SK-N-SH (cell line): ENCODE measurements at regions not wholly inside any gene's neighbourhood (a gene's known extent, or its start where the extent isn't known, plus 50 kb on each side); places are given as distances from the start of the nearest gene placed in this dataset.
A peak's percentile ranks its signal among the peaks of the same experiment; 100 is the strongest.

Experiments
- CHD2 ChIP-seq: fragments of 150-350 bp; IDR thresholded peaks from 2 replicates; pipeline ENCODE4 v1.6.1; 2018; ENCODE audit warnings: low read length; ENCODE audit not compliant: partially characterized antibody
- ELF1 ChIP-seq: IDR thresholded peaks from 2 replicates; pipeline ENCODE4 v1.4.0; 2012
- EP300 ChIP-seq, 2 experiments: IDR thresholded peaks; 2 replicates each; pipeline versions ENCODE4 v1.4.0 to v1.6.1; 2012; ENCODE audit warnings: borderline replicate concordance in 1 of 2, low read depth in 1 of 2, low read length in 1 of 2
- GABPA ChIP-seq: IDR thresholded peaks from 2 replicates; pipeline ENCODE4 v1.4.0; 2012; ENCODE audit warnings: low read depth, mild to moderate bottlenecking
- MEF2A ChIP-seq: IDR thresholded peaks from 2 replicates; pipeline ENCODE4 v1.4.0; 2012; ENCODE audit warnings: low read depth, borderline replicate concordance
- MXI1 ChIP-seq: IDR thresholded peaks from 2 replicates; pipeline ENCODE4 v1.6.1; 2012; ENCODE audit warnings: mild to moderate bottlenecking, low read depth, low read length, improper control_type of control experiment
- NRF1 ChIP-seq: IDR thresholded peaks from 2 replicates; pipeline ENCODE4 v1.6.1; 2012; ENCODE audit warnings: low read depth, mild to moderate bottlenecking, low read length
- RAD21 ChIP-seq: IDR thresholded peaks from 2 replicates; pipeline ENCODE4 v1.6.1; 2012; ENCODE audit warnings: mild to moderate bottlenecking, low read length
- RCOR1 ChIP-seq: fragments of 150-350 bp; IDR thresholded peaks from 2 replicates; pipeline ENCODE4 v1.6.1; 2017; ENCODE audit warnings: antibody characterized with exemption, low read length
- RXRA ChIP-seq: IDR thresholded peaks from 2 replicates; pipeline ENCODE4 v1.4.0; 2012; ENCODE audit warnings: low read depth, mild to moderate bottlenecking, borderline replicate concordance
- SIN3A ChIP-seq: IDR thresholded peaks from 2 replicates; pipeline ENCODE4 v1.6.1; 2012; ENCODE audit warnings: low read depth, mild to moderate bottlenecking, low read length, moderate library complexity, borderline replicate concordance
- TAF1 ChIP-seq: IDR thresholded peaks from 2 replicates; pipeline ENCODE4 v1.6.1; 2012; ENCODE audit warnings: low read depth, mild to moderate bottlenecking, low read length, moderate library complexity, borderline replicate concordance
- TCF12 ChIP-seq: IDR thresholded peaks from 2 replicates; pipeline ENCODE4 v1.4.0; 2012
- TF ChIP-seq, protein P1 (sequence below): IDR thresholded peaks from 2 replicates; pipeline ENCODE4 v1.6.1; 2012; ENCODE audit warnings: mild to moderate bottlenecking, low read depth, low read length, moderate library complexity
- TF ChIP-seq, protein P2 (sequence below): IDR thresholded peaks from 2 replicates; pipeline ENCODE4 v1.4.0; 2012; ENCODE audit warnings: low read depth, borderline replicate concordance
- TF ChIP-seq, protein P3 (sequence below): fragments of 200-600 bp; sonication (generic); IDR thresholded peaks from 2 replicates; pipeline ENCODE4 v1.6.1; 2017; ENCODE audit warnings: antibody characterized with exemption, mild to moderate bottlenecking, moderate library complexity

DNA sequence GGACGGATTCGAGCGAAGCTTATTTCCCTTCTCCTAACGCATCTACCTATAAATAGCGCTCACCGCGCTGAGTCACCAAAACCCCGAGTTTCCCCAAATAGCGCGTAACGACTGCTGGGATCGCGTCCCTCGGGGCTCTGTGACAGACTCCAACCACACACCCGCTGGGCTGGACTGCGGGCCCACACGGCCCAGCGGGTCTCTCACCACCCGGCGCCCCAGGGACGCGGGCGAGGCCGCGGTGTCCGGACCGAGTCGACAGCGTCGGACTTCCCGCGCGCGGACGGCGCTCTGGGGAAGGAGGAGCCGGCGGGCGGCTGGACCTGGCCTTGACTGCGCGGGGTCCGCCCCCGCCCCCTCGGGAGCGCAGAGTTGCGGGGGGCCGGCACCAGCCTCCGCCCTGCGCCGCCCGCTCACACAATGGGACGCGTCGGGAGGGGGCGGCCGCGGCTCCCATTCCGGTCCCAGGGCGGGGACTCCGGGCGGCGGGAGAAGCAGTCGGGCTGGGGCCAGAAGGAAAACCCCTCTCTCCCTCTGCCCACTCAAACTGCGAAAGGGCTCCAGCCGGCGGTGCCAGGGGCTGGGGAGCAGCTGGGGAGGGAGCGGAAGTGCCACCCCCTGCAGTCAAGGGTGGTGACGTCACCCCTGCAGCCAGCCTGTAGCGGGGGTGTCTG lies 108.8 kb downstream of the KCNRG start (continued):
- TF ChIP-seq, protein P1, sequence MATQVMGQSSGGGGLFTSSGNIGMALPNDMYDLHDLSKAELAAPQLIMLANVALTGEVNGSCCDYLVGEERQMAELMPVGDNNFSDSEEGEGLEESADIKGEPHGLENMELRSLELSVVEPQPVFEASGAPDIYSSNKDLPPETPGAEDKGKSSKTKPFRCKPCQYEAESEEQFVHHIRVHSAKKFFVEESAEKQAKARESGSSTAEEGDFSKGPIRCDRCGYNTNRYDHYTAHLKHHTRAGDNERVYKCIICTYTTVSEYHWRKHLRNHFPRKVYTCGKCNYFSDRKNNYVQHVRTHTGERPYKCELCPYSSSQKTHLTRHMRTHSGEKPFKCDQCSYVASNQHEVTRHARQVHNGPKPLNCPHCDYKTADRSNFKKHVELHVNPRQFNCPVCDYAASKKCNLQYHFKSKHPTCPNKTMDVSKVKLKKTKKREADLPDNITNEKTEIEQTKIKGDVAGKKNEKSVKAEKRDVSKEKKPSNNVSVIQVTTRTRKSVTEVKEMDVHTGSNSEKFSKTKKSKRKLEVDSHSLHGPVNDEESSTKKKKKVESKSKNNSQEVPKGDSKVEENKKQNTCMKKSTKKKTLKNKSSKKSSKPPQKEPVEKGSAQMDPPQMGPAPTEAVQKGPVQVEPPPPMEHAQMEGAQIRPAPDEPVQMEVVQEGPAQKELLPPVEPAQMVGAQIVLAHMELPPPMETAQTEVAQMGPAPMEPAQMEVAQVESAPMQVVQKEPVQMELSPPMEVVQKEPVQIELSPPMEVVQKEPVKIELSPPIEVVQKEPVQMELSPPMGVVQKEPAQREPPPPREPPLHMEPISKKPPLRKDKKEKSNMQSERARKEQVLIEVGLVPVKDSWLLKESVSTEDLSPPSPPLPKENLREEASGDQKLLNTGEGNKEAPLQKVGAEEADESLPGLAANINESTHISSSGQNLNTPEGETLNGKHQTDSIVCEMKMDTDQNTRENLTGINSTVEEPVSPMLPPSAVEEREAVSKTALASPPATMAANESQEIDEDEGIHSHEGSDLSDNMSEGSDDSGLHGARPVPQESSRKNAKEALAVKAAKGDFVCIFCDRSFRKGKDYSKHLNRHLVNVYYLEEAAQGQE = no peak; the same call in 1 of the 2 replicates
- TF ChIP-seq MEF2A (peak; percentile 86; the same call in 1 of the 2 replicates), NRF1 (peak; percentile 46), TCF12 (peak; percentile 51), TAF1 (peak; percentile 76), GABPA (peak; percentile 67), MXI1 (peak; percentile 27), RXRA (no peak; the same call in 1 of the 2 replicates), SIN3A (peak; percentile 46; the same call in 1 of the 2 replicates), ELF1 (peak; percentile 44; the same call in 1 of the 2 replicates), CHD2 (peak; percentile 9), RCOR1 (no peak), EP300 (IDR thresholded peaks at IDR 0.05; ENCODE audit: borderline replicate concordance in 1 of 2, low read depth in 1 of 2, low read length in 1 of 2) (no peak; a peak in 1 of 4 replicates), RAD21 (no peak)
- TF ChIP-seq, protein P2, sequence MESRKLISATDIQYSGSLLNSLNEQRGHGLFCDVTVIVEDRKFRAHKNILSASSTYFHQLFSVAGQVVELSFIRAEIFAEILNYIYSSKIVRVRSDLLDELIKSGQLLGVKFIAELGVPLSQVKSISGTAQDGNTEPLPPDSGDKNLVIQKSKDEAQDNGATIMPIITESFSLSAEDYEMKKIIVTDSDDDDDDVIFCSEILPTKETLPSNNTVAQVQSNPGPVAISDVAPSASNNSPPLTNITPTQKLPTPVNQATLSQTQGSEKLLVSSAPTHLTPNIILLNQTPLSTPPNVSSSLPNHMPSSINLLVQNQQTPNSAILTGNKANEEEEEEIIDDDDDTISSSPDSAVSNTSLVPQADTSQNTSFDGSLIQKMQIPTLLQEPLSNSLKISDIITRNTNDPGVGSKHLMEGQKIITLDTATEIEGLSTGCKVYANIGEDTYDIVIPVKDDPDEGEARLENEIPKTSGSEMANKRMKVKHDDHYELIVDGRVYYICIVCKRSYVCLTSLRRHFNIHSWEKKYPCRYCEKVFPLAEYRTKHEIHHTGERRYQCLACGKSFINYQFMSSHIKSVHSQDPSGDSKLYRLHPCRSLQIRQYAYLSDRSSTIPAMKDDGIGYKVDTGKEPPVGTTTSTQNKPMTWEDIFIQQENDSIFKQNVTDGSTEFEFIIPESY = no peak
- TF ChIP-seq, protein P3, sequence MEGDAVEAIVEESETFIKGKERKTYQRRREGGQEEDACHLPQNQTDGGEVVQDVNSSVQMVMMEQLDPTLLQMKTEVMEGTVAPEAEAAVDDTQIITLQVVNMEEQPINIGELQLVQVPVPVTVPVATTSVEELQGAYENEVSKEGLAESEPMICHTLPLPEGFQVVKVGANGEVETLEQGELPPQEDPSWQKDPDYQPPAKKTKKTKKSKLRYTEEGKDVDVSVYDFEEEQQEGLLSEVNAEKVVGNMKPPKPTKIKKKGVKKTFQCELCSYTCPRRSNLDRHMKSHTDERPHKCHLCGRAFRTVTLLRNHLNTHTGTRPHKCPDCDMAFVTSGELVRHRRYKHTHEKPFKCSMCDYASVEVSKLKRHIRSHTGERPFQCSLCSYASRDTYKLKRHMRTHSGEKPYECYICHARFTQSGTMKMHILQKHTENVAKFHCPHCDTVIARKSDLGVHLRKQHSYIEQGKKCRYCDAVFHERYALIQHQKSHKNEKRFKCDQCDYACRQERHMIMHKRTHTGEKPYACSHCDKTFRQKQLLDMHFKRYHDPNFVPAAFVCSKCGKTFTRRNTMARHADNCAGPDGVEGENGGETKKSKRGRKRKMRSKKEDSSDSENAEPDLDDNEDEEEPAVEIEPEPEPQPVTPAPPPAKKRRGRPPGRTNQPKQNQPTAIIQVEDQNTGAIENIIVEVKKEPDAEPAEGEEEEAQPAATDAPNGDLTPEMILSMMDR = no peak
- TF ChIP-seq, all 33 proteins: peak for 15
